ENCODE measurements at regions not wholly inside any gene's neighbourhood (a gene's known extent, or its start where the extent isn't known, plus 50 kb on each side); places are given as distances from the start of the nearest gene placed in this dataset.

- dilution Hi-C loops (cut with MboI; ENCODE audit: extremely low pct_ligation_motif_present, low sequenced_read_pairs): no loop called here
- Histone ChIP-seq H3K9me1 (replicated peaks; ENCODE audit: control insufficient read depth, extremely low read depth, insufficient read depth, low read length) (no peaks in the 10 kb centered on the region), H3K27me3 (ENCODE audit: control insufficient read depth in 2 of 2, insufficient read depth in 2 of 2, low read length in 2 of 2) (peaks cover 0 to 8% of the 10 kb centered on the region in 2 experiments), H3K4me1 (ENCODE audit: control insufficient read depth, extremely low read depth, insufficient read depth, low read length) (no peaks in the 10 kb centered on the region), H3K4me3 (replicated peaks in 1 of 3; ENCODE audit: insufficient read depth in 1 of 3, low read depth in 1 of 3, low read length in 3 of 3) (no peak overlapping the region), H3K27ac (ENCODE audit: insufficient read depth, low read depth, low read length) (no peak overlapping the region), H4K20me1 (replicated peaks; ENCODE audit: control insufficient read depth, extremely low read depth, insufficient read depth, low read length) (no peaks in the 10 kb centered on the region), H2AFZ (ENCODE audit: low read depth, low read length) (no peak overlapping the region), H3K79me2 (ENCODE audit: control insufficient read depth, insufficient read depth, low read length) (no peaks in the 10 kb centered on the region), H3K9me3 (replicated peaks; ENCODE audit: control insufficient read depth, insufficient read depth, low read length) (no peaks in the 10 kb centered on the region), H3K36me3 (ENCODE audit: control insufficient read depth in 2 of 2, extremely low read depth in 1 of 2, insufficient read depth in 2 of 2, low read length in 2 of 2) (no peaks in the 10 kb centered on the region), H3K4me2 (ENCODE audit: insufficient read depth, low read length) (no peak overlapping the region), H3K9ac (replicated peaks; ENCODE audit: extremely low read depth, insufficient read depth, low read length) (no peak overlapping the region)
- DNase-seq (ENCODE audit: low read depth, low spot score) (no peak), FAIRE-seq (no peak)
- intact Hi-C loops (cut with micrococcal nuclease): no loop called here
- ChIA-PET CTCF (interaction anchor here (0.9 kb wide), 1 partner anchor 73 kb away, joined by 3 read pairs; no protein-coding TSS in a partner anchor), POLR2A (no interaction called here)
- BruUV-seq (replicated peaks): no TSS peak
- no peak for TF ChIP-seq MYC (IDR thresholded peaks at IDR 0.05; ENCODE audit: low read depth, low read length)
- TF ChIP-seq FOS (IDR thresholded peaks at IDR 0.05; ENCODE audit: borderline replicate concordance, insufficient read depth, low read length): no peak
Observed at GRCh38 chr7:25965405-25966123, 186.4 kb upstream of the NFE2L3 start.

GRCh38 chr7:25966469-25966868 is 185.5 kb upstream of the NFE2L3 start:
- no peak for TF ChIP-seq FOS (IDR thresholded peaks at IDR 0.05; ENCODE audit: borderline replicate concordance, insufficient read depth, low read length)
- TF ChIP-seq EZH2 (IDR thresholded peaks at IDR 0.05; ENCODE audit: borderline replicate concordance, low read depth, low read length, severe bottlenecking): no peak
- no peak for TF ChIP-seq JUN (IDR thresholded peaks at IDR 0.05; ENCODE audit: borderline replicate concordance, insufficient read depth, insufficient read length, low read depth)
- TF ChIP-seq MAX (IDR thresholded peaks at IDR 0.05; ENCODE audit: insufficient read depth, insufficient read length): no peak
- TF ChIP-seq GATA2 (IDR thresholded peaks at IDR 0.05; ENCODE audit: insufficient read depth, insufficient read length, low read depth, low read length): no peak
- no peak for TF ChIP-seq CTCF (IDR thresholded peaks at IDR 0.05; ENCODE audit: extremely low read depth in 1 of 2, insufficient read depth in 1 of 2, low read depth in 1 of 2, low read length in 2 of 2)
- TF ChIP-seq MYC (IDR thresholded peaks at IDR 0.05; ENCODE audit: low read depth, low read length): no peak
- TF ChIP-seq POLR2A (IDR thresholded peaks at IDR 0.05; ENCODE audit: low read depth, low read length): no peak
- no peak for TF ChIP-seq POLR2AphosphoS5 (IDR thresholded peaks at IDR 0.05; ENCODE audit: insufficient read depth, low read depth, low read length)
- CTCF ChIA-PET: no interaction called here
- dilution Hi-C loops (cut with MboI; ENCODE audit: extremely low pct_ligation_motif_present, low sequenced_read_pairs): no loop called here

More at GRCh38 chr7:25966469-25966868, 185.5 kb upstream of the NFE2L3 start:
- no peaks in the 10 kb centered on the region for H3K9me3 ChIP-seq (replicated peaks; ENCODE audit: control insufficient read depth, insufficient read depth, low read length)
- no peak overlapping the region for H2AFZ ChIP-seq (ENCODE audit: low read depth, low read length)
- H3K4me3 ChIP-seq (replicated peaks in 1 of 3; ENCODE audit: insufficient read depth in 1 of 3, low read depth in 1 of 3, low read length in 3 of 3): no peak overlapping the region
- H3K9me1 ChIP-seq (replicated peaks; ENCODE audit: control insufficient read depth, extremely low read depth, insufficient read depth, low read length): no peaks in the 10 kb centered on the region
- FAIRE-seq (no peak), DNase-seq (ENCODE audit: low read depth, low spot score) (no peak)
- BruUV-seq (replicated peaks): no TSS peak
- H3K4me2 ChIP-seq (ENCODE audit: insufficient read depth, low read length): no peak overlapping the region
- no peaks in the 10 kb centered on the region for H3K4me1 ChIP-seq (ENCODE audit: control insufficient read depth, extremely low read depth, insufficient read depth, low read length)
- H4K20me1 ChIP-seq (replicated peaks; ENCODE audit: control insufficient read depth, extremely low read depth, insufficient read depth, low read length): no peaks in the 10 kb centered on the region
- no peaks in the 10 kb centered on the region for H3K36me3 ChIP-seq (ENCODE audit: control insufficient read depth in 2 of 2, extremely low read depth in 1 of 2, insufficient read depth in 2 of 2, low read length in 2 of 2)
- POLR2A ChIA-PET: no interaction called here
- peaks cover 0 to 8% of the 10 kb centered on the region in 2 experiments for H3K27me3 ChIP-seq (ENCODE audit: control insufficient read depth in 2 of 2, insufficient read depth in 2 of 2, low read length in 2 of 2)
- no peak overlapping the region for H3K27ac ChIP-seq (ENCODE audit: insufficient read depth, low read depth, low read length)
- intact Hi-C loops (cut with micrococcal nuclease): no loop called here
- no peak overlapping the region for H3K9ac ChIP-seq (replicated peaks; ENCODE audit: extremely low read depth, insufficient read depth, low read length)
- H3K79me2 ChIP-seq (ENCODE audit: control insufficient read depth, insufficient read depth, low read length): no peaks in the 10 kb centered on the region
